ENCODE measurements at regions not wholly inside any gene's neighbourhood (a gene's known extent, or its start where the extent isn't known, plus 50 kb on each side); places are given as distances from the start of the nearest gene placed in this dataset.
"Not testable (repeated sequence)": the region's sequence is repeated elsewhere in the genome, so short reads cannot be mapped to it uniquely, and the experiment has no call there.

DNA sequence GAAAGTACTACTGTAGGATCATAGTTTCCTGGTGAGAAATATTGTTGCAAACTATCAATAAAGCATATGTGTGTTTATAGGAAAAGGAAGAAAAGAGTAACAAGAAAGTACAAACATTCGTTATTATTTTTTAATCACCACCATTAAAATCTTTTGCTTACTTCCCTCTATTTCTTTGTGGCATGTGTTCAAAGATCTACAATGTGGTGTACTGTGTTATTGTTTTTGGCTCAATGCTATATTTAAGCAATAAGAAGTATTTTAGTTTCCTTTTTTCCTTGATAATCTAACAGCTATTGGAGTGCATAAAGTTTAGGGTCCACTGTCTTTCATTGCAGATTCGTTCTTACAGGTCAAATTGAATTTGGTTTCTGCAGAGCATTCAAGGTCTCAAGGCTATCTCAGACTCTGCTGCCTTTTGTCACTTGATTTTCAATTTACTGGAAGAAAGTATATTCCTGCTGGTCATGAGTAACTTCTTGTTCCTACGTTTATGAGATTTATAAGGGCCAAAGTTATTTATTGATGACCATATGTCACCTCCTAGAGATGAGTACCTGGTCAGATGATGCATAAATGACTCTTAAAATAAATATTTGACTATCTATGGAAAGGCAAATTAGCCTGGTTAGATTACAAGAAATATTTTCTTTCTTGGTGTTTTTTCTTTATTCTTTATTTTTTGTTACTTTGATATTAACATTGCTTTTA is 323.0 kb downstream of the TMEM167A start:
- no peak for DNase-seq (ENCODE audit: low read depth)

DNA sequence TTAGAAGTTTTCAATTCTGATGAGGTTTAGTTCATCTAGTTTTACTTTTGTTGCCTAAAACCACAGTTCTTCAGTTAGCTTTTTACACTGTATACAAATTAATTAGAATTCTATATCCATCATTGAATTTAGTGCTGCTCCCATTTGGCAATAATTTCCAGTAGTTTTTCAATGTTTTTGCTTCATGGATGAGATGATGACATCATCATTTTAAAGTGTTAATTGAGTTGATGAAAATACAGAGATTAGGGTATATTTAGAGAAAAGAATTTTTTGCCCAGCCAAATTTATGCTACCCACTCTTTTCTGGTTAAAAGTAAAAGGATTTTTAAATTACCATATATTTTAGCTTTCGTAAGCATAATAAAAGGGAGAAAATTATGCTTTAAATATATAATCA is 323.8 kb downstream of the TMEM167A start:
- DNase-seq (ENCODE audit: low read depth) = no peak

DNA sequence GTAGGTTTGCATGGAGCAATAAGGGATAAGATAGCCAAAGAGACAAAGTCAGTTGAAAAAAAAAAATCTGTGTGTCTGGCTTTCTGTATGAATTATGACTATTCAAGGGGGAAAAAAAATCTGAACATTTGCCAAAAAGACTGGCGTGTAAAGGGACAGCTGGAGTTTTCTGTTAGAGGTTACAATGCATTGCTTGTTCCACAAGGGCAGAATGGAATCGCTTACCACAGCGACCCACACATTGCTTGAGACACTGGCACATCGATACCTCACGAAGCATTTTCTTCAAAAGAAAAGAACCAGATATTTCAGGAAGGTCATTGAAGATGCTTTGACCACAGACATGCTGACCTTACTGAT is 327.8 kb downstream of the TMEM167A start:
- no peak for DNase-seq (ENCODE audit: low read depth)

DNA sequence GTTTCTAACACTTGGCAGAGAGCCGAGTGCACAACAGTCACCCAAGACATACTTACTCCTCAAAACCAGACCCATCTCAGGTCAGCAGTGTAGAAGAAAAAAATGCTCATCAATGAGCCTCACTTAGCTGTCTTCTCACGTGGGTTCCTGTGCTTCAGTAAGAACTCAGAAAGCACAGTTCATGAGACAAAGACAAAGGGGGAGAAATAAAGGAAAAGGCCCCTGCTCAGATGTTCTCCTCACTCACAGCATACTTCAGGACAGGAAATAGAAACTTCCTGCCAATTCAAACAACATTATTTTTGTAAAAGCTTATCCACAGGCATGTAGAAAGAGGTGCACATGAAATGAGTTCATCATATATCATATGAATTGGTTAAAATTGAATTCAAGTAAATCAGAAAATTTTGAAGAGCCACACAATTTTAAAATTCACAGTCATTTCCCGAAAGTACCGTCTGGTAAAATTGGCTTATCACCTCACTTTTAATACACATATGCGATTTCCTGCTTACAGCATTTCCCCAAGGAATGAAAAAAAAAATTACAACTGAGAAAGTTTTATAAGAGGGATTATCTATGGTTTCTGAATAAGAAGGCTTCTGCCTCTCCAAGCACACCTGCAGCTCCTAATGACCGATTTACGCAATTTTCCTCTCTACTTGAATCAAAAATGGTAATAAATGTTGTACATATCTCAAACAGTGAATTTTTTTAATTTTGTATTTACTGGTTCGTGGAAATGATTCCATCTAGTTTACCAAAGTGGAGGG is 328.3 kb downstream of the TMEM167A start:
- DNase-seq (ENCODE audit: low read depth) = no peak

DNA sequence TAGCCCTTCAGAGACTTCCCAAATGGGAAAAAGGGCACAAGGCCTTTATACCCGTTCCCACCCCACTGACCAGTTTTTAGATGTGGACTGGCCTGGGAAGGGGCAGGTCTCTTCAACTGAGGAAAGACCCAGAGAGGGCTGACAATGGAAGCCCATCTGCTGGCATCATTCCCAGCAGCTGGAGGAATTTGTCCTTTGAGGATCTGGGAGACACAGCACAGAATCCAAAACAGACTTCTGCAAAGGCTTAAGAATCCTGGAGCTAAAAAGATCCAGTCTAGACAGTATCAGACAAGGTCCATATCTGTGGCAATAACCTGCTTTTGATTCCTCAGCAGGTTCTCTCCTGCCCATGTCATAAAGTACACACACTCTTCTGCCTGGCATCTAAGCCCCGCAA is 329.2 kb downstream of the TMEM167A start:
- no peak for DNase-seq (ENCODE audit: low read depth)

DNA sequence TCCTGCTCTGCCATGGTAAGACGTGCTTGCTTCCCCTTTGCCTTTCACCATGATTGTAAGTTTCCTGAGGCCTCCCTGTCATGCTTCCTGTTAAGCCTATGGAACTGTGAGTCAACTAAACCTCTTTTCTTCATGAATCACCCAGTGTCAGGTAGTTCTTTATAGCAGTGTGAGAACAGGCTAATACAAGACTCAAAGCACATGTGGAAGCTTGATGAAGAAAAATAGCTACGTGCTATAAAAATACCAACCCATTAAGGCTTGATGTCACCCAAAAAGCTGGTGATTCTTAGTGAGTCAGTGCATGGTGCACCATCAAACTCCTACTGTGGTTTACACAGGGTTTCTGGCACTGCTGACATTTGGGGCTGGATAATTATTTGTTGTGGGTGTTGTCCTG is 332.2 kb downstream of the TMEM167A start:
- DNase-seq (ENCODE audit: low read depth) = no peak

DNA sequence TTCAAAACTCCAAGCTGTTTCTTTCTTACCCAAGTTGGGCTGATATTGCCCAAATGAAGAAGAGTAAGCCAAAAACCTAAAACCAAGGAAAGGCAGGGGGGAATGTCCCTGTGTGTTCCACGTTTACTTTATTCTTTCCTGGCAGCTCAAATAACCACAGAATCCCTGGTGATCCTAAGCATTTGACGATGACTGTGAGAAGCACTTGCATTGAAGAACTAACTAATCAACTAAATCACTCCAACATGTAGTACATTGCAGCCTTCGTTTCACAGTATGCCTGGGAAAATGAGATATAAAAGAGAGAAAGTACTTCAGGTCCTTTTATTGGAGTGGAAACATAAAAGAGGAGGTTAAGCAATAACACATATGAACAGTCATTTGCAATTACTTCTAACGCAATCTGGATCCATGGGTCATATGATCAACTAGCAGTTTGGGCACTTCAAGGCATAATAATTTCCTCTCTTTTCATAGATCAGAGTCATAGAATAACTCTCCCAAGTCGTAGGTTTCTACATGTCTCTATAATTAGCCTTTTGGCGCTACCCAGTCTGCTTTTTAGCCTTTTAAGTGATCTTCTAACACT is 338.4 kb downstream of the TMEM167A start:
- DNase-seq (ENCODE audit: low read depth) = no peak

DNA sequence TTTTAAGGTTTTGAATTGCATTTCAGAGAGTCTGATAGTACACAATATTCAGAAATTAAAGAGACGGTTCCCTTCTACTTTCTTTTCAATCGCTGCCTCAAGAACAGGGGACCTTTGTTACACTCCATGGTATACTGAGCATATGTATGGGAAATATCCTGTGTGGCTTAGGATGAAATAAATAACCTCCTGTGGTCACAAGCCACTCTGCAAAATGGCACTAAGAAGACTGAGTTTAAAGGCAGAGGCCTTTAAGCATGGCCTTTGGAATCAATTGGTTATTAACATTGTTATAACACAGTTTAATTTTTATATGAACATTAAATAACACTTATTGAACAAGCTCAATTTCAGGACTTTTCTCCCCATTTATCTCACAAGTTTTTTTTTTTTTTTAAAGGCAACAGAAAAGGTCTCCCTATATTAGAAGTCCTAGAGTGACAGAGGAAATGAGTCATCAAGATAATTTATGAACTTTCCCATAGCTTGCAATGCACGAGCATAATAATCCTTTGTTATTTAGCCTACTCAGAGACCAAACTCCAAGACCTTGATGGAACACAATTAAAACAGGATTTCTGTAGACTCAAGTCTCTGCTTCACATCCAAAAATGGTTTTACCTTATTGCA is 341.9 kb downstream of the TMEM167A start:
- no peak for DNase-seq (ENCODE audit: low read depth)

DNA sequence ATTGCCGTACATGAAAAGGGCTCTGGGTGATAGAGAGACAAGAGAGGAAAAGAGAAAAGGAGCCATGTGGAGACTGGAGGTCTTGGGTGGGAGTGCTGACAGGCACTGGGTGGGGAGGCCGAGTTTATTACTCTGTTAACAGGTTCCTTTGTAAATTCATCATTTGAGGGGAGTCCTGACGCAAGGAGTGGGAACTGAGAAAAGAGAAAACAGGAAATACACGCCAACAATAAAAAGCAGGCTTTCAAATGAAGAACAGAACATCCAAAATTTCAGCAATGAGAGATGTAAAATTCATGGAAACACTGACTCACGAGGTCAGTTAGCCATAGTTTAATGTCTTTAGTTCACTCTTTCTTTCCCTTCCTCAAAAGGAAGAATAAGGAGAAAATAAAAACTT is 342.8 kb downstream of the TMEM167A start:
- no peak for DNase-seq (ENCODE audit: low read depth)

DNA sequence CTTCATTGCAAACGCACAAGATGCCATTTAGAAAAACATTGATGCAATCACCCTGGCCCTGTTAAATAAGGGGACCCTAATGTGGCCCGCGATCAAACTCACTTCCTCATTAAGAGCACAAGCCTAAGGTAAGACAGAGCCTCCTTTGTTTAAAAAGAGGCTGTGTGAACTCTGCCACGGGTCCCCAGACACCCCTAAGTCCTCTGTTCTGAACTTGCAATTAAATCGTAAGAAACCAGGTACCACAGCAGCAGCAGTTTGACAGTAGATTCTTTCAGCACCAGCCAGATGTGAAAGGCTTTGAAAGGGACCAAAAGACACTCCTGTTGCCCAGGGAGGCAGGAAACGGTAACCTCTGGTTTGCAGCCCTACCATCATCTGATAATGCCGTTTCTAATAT is 346.3 kb downstream of the TMEM167A start:
- no peak for DNase-seq (ENCODE audit: low read depth)

DNA sequence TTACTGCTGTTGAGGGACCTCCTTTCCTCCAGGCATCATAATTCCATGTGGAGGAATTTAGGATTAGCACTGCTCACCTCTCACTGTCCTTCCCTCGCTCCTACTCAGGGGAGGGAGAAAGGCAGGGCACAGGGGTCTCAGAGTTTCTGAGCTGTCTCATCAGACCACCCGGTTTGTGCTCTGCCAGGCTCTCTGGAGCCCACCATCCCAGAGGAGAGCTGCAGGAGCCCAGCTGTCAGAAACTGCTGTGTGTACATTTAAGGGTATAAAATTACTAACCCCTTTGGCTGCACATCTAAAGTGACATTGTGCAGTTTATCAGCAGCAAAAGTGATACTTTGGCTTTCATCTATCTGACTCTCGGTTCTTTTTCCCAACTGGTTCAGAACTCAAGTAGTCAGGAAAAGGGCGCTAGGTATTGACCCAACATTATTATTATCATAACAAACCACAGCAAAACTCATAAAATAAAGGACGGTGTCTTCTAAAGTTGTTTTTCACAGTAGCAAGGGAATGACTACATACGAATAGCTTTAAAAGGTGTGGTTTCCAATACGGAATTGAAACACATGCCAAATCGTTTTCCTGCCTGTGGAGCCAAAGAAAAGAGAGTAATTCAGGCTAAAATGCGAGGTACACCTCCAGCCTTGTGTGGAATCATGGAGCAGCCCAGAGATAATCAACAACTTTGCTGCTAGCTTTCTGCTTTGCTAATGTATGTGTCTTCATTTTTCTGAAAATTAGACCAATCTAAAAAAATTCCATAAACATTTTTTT is 348.1 kb downstream of the TMEM167A start:
- no peak for DNase-seq (ENCODE audit: low read depth)

DNA sequence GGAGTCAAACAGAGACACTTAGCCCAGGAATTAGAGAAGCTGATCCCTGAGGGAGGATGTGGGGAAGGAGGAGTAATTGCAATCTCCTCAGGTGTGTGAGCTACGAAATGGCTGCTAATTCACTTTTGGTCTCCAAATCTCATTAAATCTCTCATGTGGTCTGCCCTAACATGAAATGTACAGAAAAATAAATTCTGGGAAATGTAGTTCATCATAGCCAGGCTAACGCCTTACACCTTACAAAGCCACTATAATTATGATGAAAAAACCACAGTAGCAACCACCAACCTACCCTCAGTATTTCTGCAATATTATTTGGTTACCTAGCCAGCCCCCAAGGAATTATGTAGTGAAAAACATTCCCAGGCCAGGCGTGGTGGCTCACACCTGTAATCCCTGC is 354.0 kb downstream of the TMEM167A start:
- DNase-seq (ENCODE audit: low read depth) = no peak

DNA sequence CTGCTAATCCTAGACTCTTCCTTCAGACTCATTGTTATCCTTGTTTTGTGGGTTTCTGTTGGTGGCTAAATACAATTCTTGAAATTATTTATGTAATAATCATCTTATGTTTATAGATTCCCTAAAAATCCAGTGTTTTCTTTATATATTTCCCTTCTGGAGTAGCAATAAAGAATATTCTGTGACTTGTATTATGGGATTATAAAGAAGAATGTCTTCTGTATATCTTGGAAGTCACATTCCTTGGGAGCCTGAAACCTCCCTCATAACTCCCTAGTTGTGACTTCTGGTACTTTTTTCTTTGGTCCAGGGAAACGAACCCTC is 356.1 kb downstream of the TMEM167A start:
- no peak for DNase-seq (ENCODE audit: low read depth)

DNA sequence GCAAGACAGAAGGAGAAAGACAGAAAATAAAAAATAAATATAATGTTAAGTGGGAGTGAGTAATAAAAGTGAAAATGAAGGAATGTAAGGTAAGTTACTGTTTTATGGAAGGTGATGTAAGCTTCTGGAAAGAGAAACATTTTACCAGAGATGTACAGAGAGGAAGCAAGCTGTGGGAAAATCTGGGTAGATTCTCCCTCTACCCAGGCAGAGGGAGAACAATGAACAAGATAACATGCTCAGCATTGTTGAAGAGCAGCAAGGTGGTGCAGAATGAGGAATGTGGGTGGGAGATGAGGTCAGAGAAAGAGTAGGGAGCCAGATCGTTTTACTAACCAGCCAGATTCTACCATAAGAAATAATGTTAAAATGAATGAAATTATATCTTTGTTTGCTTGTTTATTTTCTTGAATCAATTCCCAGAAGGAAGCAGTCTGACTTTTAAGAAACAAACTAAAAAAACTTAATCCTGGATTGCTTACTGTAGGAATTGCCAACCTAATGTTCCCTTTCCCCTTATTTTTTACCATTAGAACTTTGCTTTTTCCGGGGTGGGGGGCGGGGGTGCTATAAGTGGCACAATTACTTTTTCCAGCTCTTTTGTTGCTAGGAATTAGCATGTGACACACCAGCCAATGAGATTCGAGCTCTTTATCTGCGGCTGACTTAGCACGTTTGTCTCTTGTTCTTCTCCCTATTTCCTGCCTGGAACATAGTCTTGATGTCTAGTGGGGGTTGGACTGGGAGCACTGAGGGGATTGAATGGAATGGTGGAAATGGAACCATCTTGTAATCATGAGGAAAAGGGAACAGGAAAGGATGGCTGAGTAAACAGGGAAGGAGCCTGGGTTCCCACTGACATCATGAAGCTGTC is 356.7 kb downstream of the TMEM167A start:
- DNase-seq (ENCODE audit: low read depth) = no peak

DNA sequence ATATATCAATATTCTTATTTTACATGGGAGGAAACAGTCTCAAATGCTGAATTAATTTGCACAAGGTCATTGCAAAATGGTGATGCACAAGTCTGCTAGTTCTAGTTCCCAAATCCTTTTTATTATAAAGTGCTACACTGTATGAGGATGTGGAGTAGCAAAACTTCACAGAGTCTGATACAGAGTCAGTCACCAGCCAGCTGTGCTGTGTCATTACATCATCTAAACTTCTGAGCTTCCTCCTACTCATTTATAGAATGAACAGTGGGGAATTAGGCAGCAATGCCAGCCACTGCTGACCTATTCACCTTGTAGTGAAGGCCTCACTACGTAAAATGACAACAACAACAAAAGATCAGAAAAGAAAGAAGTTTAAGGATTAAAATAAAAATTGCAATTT is 357.8 kb downstream of the TMEM167A start:
- no peak for DNase-seq (ENCODE audit: low read depth)

DNA sequence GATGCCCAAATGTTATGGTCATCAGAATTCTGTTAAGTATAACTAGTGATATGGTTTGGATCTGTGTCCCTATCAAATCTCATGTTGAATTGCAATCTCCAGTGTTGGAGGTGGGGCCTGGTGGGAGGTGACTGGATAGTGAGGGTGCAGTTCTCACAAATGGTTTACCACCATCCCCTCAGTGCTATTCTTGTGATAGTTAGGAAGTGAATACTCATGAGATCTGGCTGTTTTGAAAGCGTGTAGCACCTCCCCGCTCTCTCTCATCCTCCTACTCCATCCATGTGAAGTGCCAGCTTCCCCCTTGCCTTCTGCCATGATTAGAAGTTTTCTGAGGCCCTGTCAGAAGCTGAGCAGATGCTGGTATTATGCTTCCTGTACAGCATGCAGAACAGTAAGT is 359.5 kb downstream of the TMEM167A start:
- DNase-seq (ENCODE audit: low read depth) = no peak

DNA sequence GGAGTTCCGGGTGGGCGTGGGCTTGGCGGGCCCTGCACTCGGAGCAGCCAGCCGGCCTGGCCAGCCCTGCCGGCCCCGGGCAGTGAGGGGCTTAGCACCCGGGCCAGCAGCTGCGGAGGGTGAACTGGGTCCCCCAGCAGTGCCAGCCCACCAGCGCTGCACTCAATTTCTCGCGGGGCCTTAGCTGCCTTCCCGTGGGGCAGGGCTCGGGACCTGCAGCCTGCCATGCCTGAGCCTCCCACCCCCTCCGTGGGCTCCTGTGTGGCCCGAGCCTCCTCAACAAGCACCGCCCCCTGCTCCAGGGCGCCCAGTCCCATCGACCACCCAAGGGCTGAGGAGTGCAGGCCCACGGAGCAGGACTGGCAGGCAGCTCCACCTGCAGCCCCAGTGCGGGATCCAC is 362.5 kb downstream of the TMEM167A start:
- DNase-seq (ENCODE audit: low read depth) = not testable (repeated sequence)

DNA sequence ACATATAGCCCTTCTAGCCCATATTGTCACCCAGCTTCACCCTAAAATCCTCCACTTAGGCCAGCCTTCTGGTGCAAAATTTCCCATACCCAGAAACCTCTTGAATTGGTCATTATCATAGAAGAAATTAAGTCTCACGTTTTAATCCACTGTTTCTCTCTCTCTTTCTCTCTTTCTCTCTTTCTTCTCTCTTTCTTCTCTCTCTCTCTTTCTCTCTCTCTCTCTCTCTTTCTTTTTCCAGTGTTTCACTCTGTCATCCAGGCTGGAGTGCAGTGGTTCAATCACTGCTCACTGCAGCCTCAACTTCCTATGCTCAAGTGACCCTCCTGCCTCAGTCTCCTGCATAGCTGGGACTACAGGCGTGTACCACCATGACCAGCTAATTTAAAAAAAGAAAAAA is 363.4 kb downstream of the TMEM167A start:
- no peak for DNase-seq (ENCODE audit: low read depth)

DNA sequence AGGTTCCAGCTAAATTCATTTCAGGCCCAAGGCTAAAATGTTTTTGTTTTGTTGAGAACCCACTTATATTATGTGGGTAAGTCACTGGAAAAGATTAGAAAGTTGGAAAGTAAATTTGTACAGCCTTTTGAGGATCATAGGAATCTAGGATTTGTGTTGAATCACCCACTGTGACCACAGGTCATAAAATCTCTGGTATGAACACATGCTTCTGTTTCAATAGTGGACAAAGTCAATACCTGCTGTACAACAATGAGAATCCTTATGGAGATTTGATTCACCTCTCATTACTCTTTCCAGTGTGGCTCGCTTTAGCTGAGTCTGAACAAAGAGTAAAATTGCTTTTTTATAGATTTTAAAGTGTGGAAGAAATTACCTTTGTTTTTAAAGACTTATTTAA is 369.5 kb downstream of the TMEM167A start:
- no peak for DNase-seq (ENCODE audit: low read depth)

DNA sequence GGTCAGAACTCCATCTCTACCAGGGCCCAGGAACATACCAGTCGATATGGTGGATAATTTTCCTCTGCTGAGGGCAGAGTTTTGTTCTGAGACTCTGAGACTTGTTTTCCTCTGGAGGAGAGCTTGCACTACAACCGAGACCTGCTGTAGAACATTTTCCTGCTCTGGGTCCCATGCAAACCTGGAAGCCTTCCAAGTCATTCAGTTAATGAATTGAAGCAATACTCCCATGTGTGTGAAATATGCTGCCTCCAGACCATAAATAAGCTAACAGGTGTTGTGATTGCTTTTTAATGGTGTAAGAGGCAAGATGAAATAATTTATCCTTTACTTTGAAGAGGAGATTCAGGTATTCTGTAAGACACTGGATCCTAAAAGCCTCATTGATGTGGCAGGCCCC is 372.8 kb downstream of the TMEM167A start:
- no peak for DNase-seq (ENCODE audit: low read depth)

DNA sequence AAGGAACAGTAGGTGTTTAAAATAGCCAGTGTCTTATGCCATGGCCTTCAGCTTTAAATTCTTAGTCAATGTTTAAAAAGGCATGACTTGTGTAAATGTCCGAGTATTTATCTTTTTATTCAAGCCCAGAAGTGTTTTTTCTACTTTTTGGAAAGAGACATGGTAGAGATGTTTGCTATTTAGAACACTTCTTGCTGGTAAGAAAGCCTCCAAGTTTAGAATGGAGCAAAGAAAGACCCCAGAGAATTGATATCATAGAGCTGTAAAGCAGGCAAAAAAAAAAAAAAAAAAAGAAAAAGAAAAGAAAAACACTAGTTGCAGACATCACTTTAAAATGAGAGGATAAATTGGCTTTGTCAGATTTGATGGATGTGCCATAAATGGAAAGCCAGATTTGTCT is 375.1 kb downstream of the TMEM167A start:
- no peak for DNase-seq (ENCODE audit: low read depth)
